GM13977 (cell line): ENCODE measurements at regions not wholly inside any gene's neighbourhood (a gene's known extent, or its start where the extent isn't known, plus 50 kb on each side); places are given as distances from the start of the nearest gene placed in this dataset.

Experiments used
- DNase-seq: peaks from one replicate; pipeline ENCODE4 v3.0.0; 2012; ENCODE audit warnings: low spot score
- in situ Hi-C: fragments of 300-500 bp; cut with MboI; formaldehyde crosslinking; loops from one replicate; pipeline ENCODE4 v1.12.0; 2022; ENCODE audit warnings: low sequenced_read_pairs, low pct_unique_long_range_greater_than_20kb, mixed read lengths, inconsistent platforms; ENCODE audit not compliant: unreplicated experiment
- TF ChIP-seq, protein P1 (sequence below): IDR thresholded peaks from 2 replicates; pipeline ENCODE4 v1.5.1; 2012; ENCODE audit warnings: mild to moderate bottlenecking, control low read depth; ENCODE audit not compliant: insufficient read depth; ENCODE audit errors: extremely low read depth, missing control alignments

DNA sequence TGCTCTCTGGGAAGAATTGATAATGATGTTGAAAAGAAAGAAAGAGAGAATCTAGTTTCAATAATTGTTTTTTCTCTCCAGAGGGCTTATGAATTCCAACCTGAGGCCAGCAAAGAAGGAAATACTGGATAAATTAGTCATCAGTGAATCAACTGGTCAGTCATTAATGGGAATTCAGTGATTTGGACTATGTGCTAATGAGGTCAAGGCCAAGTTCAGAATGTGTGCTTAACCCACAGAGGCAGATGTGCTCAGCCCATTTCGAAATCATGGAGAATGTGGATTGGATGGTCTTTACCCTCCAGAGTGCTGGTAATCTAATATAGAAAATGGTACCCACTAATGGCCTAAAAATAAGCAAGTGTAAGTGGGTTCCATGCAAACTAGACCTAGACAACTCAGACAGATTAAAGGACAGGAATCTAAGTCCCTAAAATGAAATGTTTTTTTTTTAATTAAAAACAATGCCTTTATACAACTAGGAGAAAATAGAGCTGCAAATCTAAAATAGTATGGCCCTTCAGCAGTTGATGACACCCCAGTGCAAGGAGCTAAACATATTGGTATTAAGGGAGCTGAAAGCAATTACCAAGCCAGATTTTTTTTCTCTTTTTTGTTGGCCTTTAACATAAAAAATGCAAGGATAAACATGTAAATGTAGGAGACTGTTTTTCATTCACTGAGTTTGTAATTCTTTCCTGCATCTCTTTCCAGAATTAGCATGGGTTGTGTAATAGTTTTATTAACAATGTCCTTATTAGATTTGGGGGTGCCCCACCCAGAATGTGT, 296.9 kb downstream of the SATB2 start:
- in situ Hi-C loops: no loop called here
- TF ChIP-seq, protein P1, sequence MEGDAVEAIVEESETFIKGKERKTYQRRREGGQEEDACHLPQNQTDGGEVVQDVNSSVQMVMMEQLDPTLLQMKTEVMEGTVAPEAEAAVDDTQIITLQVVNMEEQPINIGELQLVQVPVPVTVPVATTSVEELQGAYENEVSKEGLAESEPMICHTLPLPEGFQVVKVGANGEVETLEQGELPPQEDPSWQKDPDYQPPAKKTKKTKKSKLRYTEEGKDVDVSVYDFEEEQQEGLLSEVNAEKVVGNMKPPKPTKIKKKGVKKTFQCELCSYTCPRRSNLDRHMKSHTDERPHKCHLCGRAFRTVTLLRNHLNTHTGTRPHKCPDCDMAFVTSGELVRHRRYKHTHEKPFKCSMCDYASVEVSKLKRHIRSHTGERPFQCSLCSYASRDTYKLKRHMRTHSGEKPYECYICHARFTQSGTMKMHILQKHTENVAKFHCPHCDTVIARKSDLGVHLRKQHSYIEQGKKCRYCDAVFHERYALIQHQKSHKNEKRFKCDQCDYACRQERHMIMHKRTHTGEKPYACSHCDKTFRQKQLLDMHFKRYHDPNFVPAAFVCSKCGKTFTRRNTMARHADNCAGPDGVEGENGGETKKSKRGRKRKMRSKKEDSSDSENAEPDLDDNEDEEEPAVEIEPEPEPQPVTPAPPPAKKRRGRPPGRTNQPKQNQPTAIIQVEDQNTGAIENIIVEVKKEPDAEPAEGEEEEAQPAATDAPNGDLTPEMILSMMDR: no peak
- no peak for DNase-seq

DNA sequence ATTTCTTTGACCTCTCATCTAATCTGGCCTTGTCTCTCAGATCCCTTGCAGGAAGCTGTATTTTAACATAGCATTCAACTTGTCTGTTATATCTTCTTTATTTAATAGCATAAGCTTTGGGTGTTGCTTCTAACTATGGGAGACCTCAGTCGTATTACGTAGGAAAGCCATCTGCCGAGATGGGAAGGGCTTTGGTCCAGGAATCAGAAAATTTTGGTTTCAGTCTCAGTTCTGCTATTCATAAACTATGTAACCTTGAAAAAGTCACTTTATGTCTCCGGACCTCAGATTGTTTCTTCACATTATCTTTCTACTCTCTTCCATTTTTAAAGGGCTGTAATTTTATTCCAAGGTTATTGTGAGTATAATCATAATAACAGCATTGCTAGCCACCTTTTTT, 297.7 kb downstream of the SATB2 start:
- TF ChIP-seq, protein P1: no peak
- DNase-seq: no peak
- in situ Hi-C loops: no loop called here

DNA sequence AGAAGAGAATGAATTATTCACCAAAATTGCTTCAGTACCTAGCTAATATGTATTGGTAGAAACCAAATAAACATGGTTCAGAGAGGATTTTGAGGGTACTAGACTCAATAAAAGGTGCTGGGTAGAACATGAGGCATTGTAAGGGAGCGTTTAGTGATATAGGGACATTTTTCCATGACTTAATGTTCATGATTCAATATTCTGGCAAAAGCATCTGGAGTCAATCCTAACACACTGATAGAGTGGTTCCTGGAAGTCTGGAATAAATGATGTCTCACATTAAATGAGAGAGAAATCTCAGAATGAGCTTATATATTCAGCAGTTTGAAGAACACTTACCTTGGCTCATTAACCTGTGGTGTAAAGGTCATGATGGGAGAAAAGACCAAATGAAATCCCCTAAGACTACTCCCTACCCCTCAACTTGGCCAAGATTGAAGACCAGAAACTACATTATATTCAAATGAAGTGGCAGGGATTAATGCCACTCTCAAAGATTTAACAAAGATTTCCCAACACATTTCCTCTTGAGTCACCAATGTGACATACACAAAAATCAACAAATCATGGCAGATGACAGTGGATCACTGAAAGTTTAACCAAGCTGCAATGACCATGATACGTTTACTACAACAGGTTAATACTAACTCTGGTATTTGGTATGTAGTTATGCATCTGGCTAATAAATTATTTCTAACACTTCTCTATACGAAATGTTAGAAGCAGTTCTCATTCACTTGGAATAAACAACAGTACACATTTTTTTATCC, 309.5 kb downstream of the SATB2 start:
- in situ Hi-C loops: no loop called here
- no peak for DNase-seq
- TF ChIP-seq, protein P1: no peak

DNA sequence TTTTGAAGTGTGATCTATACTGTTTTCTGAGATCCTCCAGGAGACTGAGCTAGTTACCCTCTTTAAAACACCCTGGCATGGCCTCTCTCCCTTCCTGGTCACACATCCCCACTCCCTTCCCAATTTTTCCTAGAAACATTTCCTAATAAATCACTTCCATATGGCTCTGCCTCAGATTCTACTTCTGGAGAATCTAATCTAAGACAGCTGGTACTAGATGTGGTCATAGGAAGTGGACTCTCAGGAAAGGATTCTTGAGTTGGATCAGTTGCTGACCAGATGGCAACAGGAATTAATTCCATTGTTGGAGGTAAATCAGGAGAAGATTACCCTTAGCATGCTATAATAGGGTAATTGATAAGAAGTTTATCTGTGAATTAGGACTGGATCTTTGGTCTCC, 310.5 kb downstream of the SATB2 start:
- in situ Hi-C loops: no loop called here
- TF ChIP-seq, protein P1: no peak
- no peak for DNase-seq

DNA sequence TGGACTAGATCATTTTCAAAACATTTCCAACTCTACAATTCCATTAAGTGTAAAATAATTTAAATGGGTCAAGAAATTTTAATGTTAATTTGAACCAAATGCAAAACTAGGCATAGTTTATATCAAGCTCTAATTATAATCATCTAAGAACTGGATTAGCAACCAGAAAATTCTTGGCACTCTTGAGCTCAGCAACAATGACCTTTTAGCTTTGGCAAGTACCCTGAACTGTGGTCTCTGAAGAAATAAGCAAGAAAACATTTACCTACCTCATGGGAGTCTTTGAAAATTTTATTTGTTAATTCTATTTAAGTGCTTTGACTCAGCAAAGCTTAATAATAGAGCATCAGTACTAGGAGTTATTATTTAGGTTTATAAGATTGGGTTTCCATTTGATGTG, 313.2 kb downstream of the SATB2 start:
- DNase-seq: no peak
- in situ Hi-C loops: no loop called here
- TF ChIP-seq, protein P1: no peak

DNA sequence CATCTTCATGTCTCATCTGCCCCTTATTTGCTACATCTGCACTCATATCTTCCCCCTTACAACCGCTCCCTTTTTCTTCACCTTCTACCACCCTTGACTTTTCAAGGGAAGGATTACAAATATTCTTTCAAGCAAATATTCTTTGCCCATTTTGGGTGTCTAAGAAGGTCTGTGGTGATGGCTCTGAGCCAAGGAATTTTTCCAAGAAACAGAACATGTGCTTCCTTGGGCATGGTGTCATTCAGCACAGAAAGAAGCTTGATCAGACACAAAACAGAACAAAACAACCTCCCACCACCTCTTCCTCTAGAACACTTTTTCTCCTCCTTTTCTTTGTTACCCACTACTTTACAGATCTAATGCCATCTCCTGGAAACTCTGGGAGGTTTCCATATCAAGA, 313.7 kb downstream of the SATB2 start:
- TF ChIP-seq, protein P1: no peak
- in situ Hi-C loops: no loop called here
- no peak for DNase-seq
